ENCODE measurements at regions not wholly inside any gene's neighbourhood (a gene's known extent, or its start where the extent isn't known, plus 50 kb on each side); places are given as distances from the start of the nearest gene placed in this dataset.

GRCh38 chr13:22372261-22372660 lies 701.4 kb downstream of the FGF9 start:
- H3K4me1 Mint-ChIP-seq (ENCODE audit: low read depth): no peaks in the 10 kb centered on the region
- no peak for TF ChIP-seq CTCF (IDR thresholded peaks at IDR 0.05)
- H3K36me3 Mint-ChIP-seq (ENCODE audit: low read depth): no peaks in the 10 kb centered on the region
- H3K9me3 Mint-ChIP-seq (ENCODE audit: low read depth): peaks cover 13% of the 10 kb centered on the region
- H3K27ac Mint-ChIP-seq (ENCODE audit: unreplicated experiment): no peak overlapping the region
- H3K27me3 Mint-ChIP-seq (ENCODE audit: low read depth): no peaks in the 10 kb centered on the region
- H3K4me3 Mint-ChIP-seq (ENCODE audit: unreplicated experiment): no peak overlapping the region
- DNase-seq (ENCODE audit: low spot score): no peak

- peaks cover 25% of the 10 kb centered on the region for H3K9me3 Mint-ChIP-seq (ENCODE audit: low read depth)
- no peak for DNase-seq (ENCODE audit: low spot score)
Measured at GRCh38 chr13:22375151-22375550, 704.3 kb downstream of the FGF9 start.

GRCh38 chr13:22387899-22388298 lies 717.0 kb downstream of the FGF9 start:
- Mint-ChIP-seq H3K27me3 (ENCODE audit: low read depth) (no peaks in the 10 kb centered on the region), H3K4me1 (ENCODE audit: low read depth) (peaks cover 2% of the 10 kb centered on the region), H3K9me3 (ENCODE audit: low read depth) (no peaks in the 10 kb centered on the region), H3K36me3 (ENCODE audit: low read depth) (no peaks in the 10 kb centered on the region), H3K27ac (ENCODE audit: unreplicated experiment) (no peak overlapping the region), H3K4me3 (ENCODE audit: unreplicated experiment) (no peak overlapping the region)
- no peak for TF ChIP-seq CTCF (IDR thresholded peaks at IDR 0.05)
- DNase-seq (ENCODE audit: low spot score): no peak

More at GRCh38 chr13:22375151-22375550, 704.3 kb downstream of the FGF9 start:
- no peaks in the 10 kb centered on the region for H3K4me1 Mint-ChIP-seq (ENCODE audit: low read depth)
- no peak overlapping the region for H3K27ac Mint-ChIP-seq (ENCODE audit: unreplicated experiment)
- no peaks in the 10 kb centered on the region for H3K27me3 Mint-ChIP-seq (ENCODE audit: low read depth)
- no peak for TF ChIP-seq CTCF (IDR thresholded peaks at IDR 0.05)
- no peak overlapping the region for H3K4me3 Mint-ChIP-seq (ENCODE audit: unreplicated experiment)
- no peaks in the 10 kb centered on the region for H3K36me3 Mint-ChIP-seq (ENCODE audit: low read depth)

- no peak for DNase-seq (ENCODE audit: low spot score)
- Mint-ChIP-seq H3K4me1 (ENCODE audit: low read depth) (no peaks in the 10 kb centered on the region), H3K36me3 (ENCODE audit: low read depth) (no peaks in the 10 kb centered on the region), H3K27me3 (ENCODE audit: low read depth) (peaks cover 2% of the 10 kb centered on the region), H3K9me3 (ENCODE audit: low read depth) (peaks cover 3% of the 10 kb centered on the region), H3K27ac (ENCODE audit: unreplicated experiment) (no peak overlapping the region), H3K4me3 (ENCODE audit: unreplicated experiment) (no peak overlapping the region)
- no peak for TF ChIP-seq CTCF (IDR thresholded peaks at IDR 0.05)
Measured at GRCh38 chr13:22399801-22400420, 729.0 kb downstream of the FGF9 start.

- H3K9me3 Mint-ChIP-seq (ENCODE audit: low read depth): no peaks in the 10 kb centered on the region
- no peak for TF ChIP-seq CTCF (IDR thresholded peaks at IDR 0.05)
- H3K4me3 Mint-ChIP-seq (ENCODE audit: unreplicated experiment): no peak overlapping the region
- peaks cover 2% of the 10 kb centered on the region for H3K27me3 Mint-ChIP-seq (ENCODE audit: low read depth)
- no peak overlapping the region for H3K27ac Mint-ChIP-seq (ENCODE audit: unreplicated experiment)
- no peak for DNase-seq (ENCODE audit: low spot score)
- H3K36me3 Mint-ChIP-seq (ENCODE audit: low read depth): no peaks in the 10 kb centered on the region
- H3K4me1 Mint-ChIP-seq (ENCODE audit: low read depth): no peaks in the 10 kb centered on the region
Measured at GRCh38 chr13:22402682-22403081, 731.8 kb downstream of the FGF9 start.
